Gastrocnemius medialis (tissue), 4 donors: ENCODE measurements at regions not wholly inside any gene's neighbourhood (a gene's known extent, or its start where the extent isn't known, plus 50 kb on each side); places are given as distances from the start of the nearest gene placed in this dataset.

Experiments used
- ATAC-seq, 2 donors: fragments of 150-250 bp; one replicate each; pipeline ENCODE4 v1.9.1; 2016
- DNase-seq, 2 donors: peaks; one replicate each; pipeline ENCODE4 v3.0.0-alpha.2; 2019
- H3K27ac ChIP-seq, 4 donors: fragments of 200-600 bp; sonication (generic); 1 replicate in 1 of 4; 2 replicates in 3 of 4; pipeline ENCODE4 v1.5.1; 2016 to 2018; ENCODE audit warnings: mild to moderate bottlenecking in 2 of 4, moderate library complexity in 1 of 4
- H3K27me3 ChIP-seq, 3 donors: fragments of 200-600 bp; sonication (generic) in 2 of 3; 1 replicate in 1 of 3; 2 replicates in 2 of 3; pipeline versions ENCODE4 v1.5.1 to v1.6.0; 2016 to 2019; ENCODE audit warnings: mild to moderate bottlenecking in 1 of 3, moderate library complexity in 1 of 3
- H3K36me3 ChIP-seq, 2 donors: fragments of 200-600 bp; sonication (generic) in 1 of 2; one replicate each; pipeline ENCODE4 v1.5.1; 2017 to 2018
- H3K4me1 ChIP-seq, 2 donors: fragments of 200-600 bp; sonication (generic) in 1 of 2; one replicate each; pipeline ENCODE4 v1.5.1; 2016 to 2017; ENCODE audit warnings: mild to moderate bottlenecking in 2 of 2
- H3K4me3 ChIP-seq, 4 donors: fragments of 200-600 bp; sonication (generic) in 3 of 4; 1 replicate in 1 of 4; 2 replicates in 3 of 4; pipeline ENCODE4 v1.5.1; 2016 to 2019; ENCODE audit warnings: mild to moderate bottlenecking in 2 of 4
- H3K9me3 ChIP-seq, 3 donors: fragments of 200-600 bp; sonication (generic) in 2 of 3; 1 replicate in 1 of 3; 2 replicates in 2 of 3; pipeline ENCODE4 v1.5.1; 2016 to 2019
- CTCF ChIP-seq, 5 experiments: fragments of 450-650 bp in 3 of 5; fragments of 200-600 bp in 2 of 5; sonication (generic) in 2 of 5; IDR thresholded peaks in 4 of 5; conservative IDR thresholded peaks in 1 of 5; 1 replicate in 4 of 5; 2 replicates in 1 of 5; pipeline ENCODE4 v1.5.1; 2016 to 2019; ENCODE audit warnings: antibody characterized with exemption in 5 of 5, mild to moderate bottlenecking in 3 of 5, moderate library complexity in 3 of 5
- POLR2A ChIP-seq, 2 donors: fragments of 450-650 bp; IDR thresholded peaks; one replicate each; pipeline ENCODE4 v1.6.1; 2017; ENCODE audit warnings: antibody characterized with exemption in 2 of 2, mild to moderate bottlenecking in 2 of 2, moderate library complexity in 2 of 2
- in situ Hi-C, 4 donors: fragments of 200-750 bp; cut with MboI; loops; one replicate each; pipeline versions ENCODE4 v1.15.0 to v1.8.0; 2017; ENCODE audit warnings: low sequenced_read_pairs in 4 of 4
- intact Hi-C: fragments of 100-400 bp; cut with DNase I; formaldehyde crosslinking; loops from one replicate; pipeline ENCODE4 v1.15.1; 2023; ENCODE audit warnings: low total_unique reads

GRCh38 chrX:131853440-131853839, 169.7 kb upstream of the STK26 start:
- ATAC-seq (no peak), DNase-seq (no peak)
- Histone ChIP-seq H3K9me3 (no peaks in the 10 kb centered on the region), H3K4me1 (no peaks in the 10 kb centered on the region), H3K27ac (no peak overlapping the region), H3K4me3 (no peak overlapping the region), H3K36me3 (no peaks in the 10 kb centered on the region), H3K27me3 (no peaks in the 10 kb centered on the region)
- in situ Hi-C loops, result no loop called here
- no peak for TF ChIP-seq CTCF (IDR thresholded peaks at IDR 0.05 in 4 of 5, conservative IDR thresholded peaks at IDR 0.05 in 1 of 5)
- no peak for TF ChIP-seq POLR2A (IDR thresholded peaks at IDR 0.05)
- intact Hi-C loops, result no loop called here

- TF ChIP-seq POLR2A (IDR thresholded peaks at IDR 0.05) (no peak), CTCF (IDR thresholded peaks at IDR 0.05 in 4 of 5, conservative IDR thresholded peaks at IDR 0.05 in 1 of 5) (no peak)
- Histone ChIP-seq H3K9me3 (no peaks in the 10 kb centered on the region), H3K27ac (no peak overlapping the region), H3K4me1 (no peaks in the 10 kb centered on the region), H3K27me3 (no peaks in the 10 kb centered on the region), H3K4me3 (no peak overlapping the region), H3K36me3 (no peaks in the 10 kb centered on the region)
- ATAC-seq, result no peak
- in situ Hi-C loops, result no loop called here
- DNase-seq, result no peak
- intact Hi-C loops, result no loop called here
Observed at GRCh38 chrX:131854581-131854980, 168.5 kb upstream of the STK26 start.

GRCh38 chrX:131861088-131861787, 161.9 kb upstream of the STK26 start:
- in situ Hi-C loops, result no loop called here
- no peak for DNase-seq
- no peak for ATAC-seq
- no peaks in the 10 kb centered on the region for H3K4me1 ChIP-seq
- H3K27me3 ChIP-seq, result peaks cover 0 to 3% (median 0%) of the 10 kb centered on the region in 3 donors
- H3K4me3 ChIP-seq, result no peak overlapping the region
- H3K9me3 ChIP-seq, result no peaks in the 10 kb centered on the region
- no peaks in the 10 kb centered on the region for H3K36me3 ChIP-seq
- TF ChIP-seq CTCF (IDR thresholded peaks at IDR 0.05 in 4 of 5, conservative IDR thresholded peaks at IDR 0.05 in 1 of 5) (no peak), POLR2A (IDR thresholded peaks at IDR 0.05) (no peak)
- intact Hi-C loops, result no loop called here
- H3K27ac ChIP-seq, result no peak overlapping the region

- H3K27me3 ChIP-seq, result peaks cover 0 to 3% (median 0%) of the 10 kb centered on the region in 3 donors
- in situ Hi-C loops, result no loop called here
- no peak for ATAC-seq
Observed at GRCh38 chrX:131862321-131862720, 160.8 kb upstream of the STK26 start.

More at GRCh38 chrX:131862321-131862720, 160.8 kb upstream of the STK26 start:
- intact Hi-C loops, result no loop called here
- H3K36me3 ChIP-seq, result no peaks in the 10 kb centered on the region
- H3K4me1 ChIP-seq, result no peaks in the 10 kb centered on the region
- no peak overlapping the region for H3K27ac ChIP-seq
- H3K4me3 ChIP-seq, result no peak overlapping the region
- DNase-seq, result no peak
- H3K9me3 ChIP-seq, result no peaks in the 10 kb centered on the region
- TF ChIP-seq CTCF (IDR thresholded peaks at IDR 0.05 in 4 of 5, conservative IDR thresholded peaks at IDR 0.05 in 1 of 5) (no peak), POLR2A (IDR thresholded peaks at IDR 0.05) (no peak)
